ENCODE measurements at regions not wholly inside any gene's neighbourhood (a gene's known extent, or its start where the extent isn't known, plus 50 kb on each side); places are given as distances from the start of the nearest gene placed in this dataset.

DNA sequence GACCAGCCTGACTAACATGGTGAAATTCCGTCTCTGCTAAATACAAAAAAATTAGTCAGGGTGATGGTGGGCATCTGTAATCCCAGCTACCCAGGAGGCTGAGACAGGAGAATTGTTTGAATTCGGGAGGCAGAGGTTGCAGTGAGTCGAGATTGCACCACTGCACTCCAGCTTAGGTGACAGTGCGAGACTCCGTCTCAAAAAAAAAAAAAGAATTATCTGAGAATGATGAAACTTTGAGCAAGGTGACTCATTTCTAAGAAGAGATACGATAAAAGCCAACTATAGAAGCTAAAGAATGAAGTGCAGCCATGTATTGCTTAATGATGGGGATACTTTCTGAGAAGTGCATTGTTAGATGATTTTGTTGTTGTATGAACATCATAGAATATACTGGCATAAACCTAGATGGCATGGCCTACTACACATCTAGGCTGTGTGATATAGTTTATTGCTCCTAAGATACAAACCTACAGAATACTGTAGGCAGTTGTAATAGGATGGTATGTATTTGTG lies 64.7 kb downstream of the SNRPE start:
- TF ChIP-seq, protein P1, sequence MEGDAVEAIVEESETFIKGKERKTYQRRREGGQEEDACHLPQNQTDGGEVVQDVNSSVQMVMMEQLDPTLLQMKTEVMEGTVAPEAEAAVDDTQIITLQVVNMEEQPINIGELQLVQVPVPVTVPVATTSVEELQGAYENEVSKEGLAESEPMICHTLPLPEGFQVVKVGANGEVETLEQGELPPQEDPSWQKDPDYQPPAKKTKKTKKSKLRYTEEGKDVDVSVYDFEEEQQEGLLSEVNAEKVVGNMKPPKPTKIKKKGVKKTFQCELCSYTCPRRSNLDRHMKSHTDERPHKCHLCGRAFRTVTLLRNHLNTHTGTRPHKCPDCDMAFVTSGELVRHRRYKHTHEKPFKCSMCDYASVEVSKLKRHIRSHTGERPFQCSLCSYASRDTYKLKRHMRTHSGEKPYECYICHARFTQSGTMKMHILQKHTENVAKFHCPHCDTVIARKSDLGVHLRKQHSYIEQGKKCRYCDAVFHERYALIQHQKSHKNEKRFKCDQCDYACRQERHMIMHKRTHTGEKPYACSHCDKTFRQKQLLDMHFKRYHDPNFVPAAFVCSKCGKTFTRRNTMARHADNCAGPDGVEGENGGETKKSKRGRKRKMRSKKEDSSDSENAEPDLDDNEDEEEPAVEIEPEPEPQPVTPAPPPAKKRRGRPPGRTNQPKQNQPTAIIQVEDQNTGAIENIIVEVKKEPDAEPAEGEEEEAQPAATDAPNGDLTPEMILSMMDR (conservative IDR thresholded peaks at IDR 0.05 in 1 of 2, IDR thresholded peaks at IDR 0.05 in 1 of 2; ENCODE audit: extremely low read depth in 1 of 2, insufficient read depth in 1 of 2, low read depth in 1 of 2, low read length in 2 of 2): no peak
- no peak for TF ChIP-seq EZH2 (IDR thresholded peaks at IDR 0.05; ENCODE audit: borderline replicate concordance, low read length)

All from mammary epithelial cell (primary cell).